SK-N-SH treated with all-trans-retinoic acid at 6 μM for 48 hours (cell line): ENCODE measurements at regions not wholly inside any gene's neighbourhood (a gene's known extent, or its start where the extent isn't known, plus 50 kb on each side); places are given as distances from the start of the nearest gene placed in this dataset.

Experiments
- ARNTL ChIP-seq: fragments of 450-650 bp; formaldehyde crosslinking; IDR thresholded peaks from 2 replicates; pipeline ENCODE4 v1.5.0; 2020; ENCODE audit warnings: low read depth, mild to moderate bottlenecking, moderate library complexity, borderline replicate concordance
- BACH2 ChIP-seq: fragments of 250-450 bp; sonication (Bioruptor Pico); IDR thresholded peaks from 2 replicates; pipeline ENCODE4 v1.9.0; 2021; ENCODE audit warnings: mild to moderate bottlenecking, borderline replicate concordance
- CSDC2 ChIP-seq: fragments of 250-450 bp; sonication (Bioruptor Pico); IDR thresholded peaks from 2 replicates; pipeline ENCODE4 v1.5.0; 2020; ENCODE audit warnings: mild to moderate bottlenecking, moderate library complexity
- ESRRG ChIP-seq: fragments of 250-450 bp; sonication (Bioruptor Pico); IDR thresholded peaks from 2 replicates; pipeline ENCODE4 v1.6.1; 2021; ENCODE audit warnings: mild to moderate bottlenecking
- GLIS3 ChIP-seq: fragments of 250-450 bp; sonication (Bioruptor Pico); IDR thresholded peaks from 2 replicates; pipeline ENCODE4 v1.5.0; 2020; ENCODE audit warnings: mild to moderate bottlenecking, moderate library complexity
- ISL1 ChIP-seq: fragments of 250-450 bp; sonication (Bioruptor Pico); IDR thresholded peaks from 2 replicates; pipeline ENCODE4 v2.1.2; 2022; ENCODE audit warnings: mild to moderate bottlenecking, moderate library complexity
- PPARA ChIP-seq: fragments of 250-450 bp; sonication (Bioruptor Pico); IDR thresholded peaks from 2 replicates; pipeline ENCODE4 v1.5.0; 2020; ENCODE audit warnings: mild to moderate bottlenecking, borderline replicate concordance
- RARB ChIP-seq: fragments of 250-450 bp; sonication (Bioruptor Pico); IDR thresholded peaks from 2 replicates; pipeline ENCODE4 v1.8.0; 2021; ENCODE audit warnings: mild to moderate bottlenecking, moderate library complexity
- TOX ChIP-seq: fragments of 250-450 bp; sonication (Bioruptor Pico); IDR thresholded peaks from 2 replicates; pipeline ENCODE4 v1.8.0; 2021; ENCODE audit warnings: mild to moderate bottlenecking, moderate library complexity, borderline replicate concordance
- ZFP3 ChIP-seq: fragments of 250-450 bp; sonication (Bioruptor Pico); IDR thresholded peaks from 2 replicates; pipeline ENCODE4 v1.5.0; 2020; ENCODE audit warnings: mild to moderate bottlenecking, moderate library complexity
- ZNF70 ChIP-seq: fragments of 450-650 bp; formaldehyde crosslinking; IDR thresholded peaks from 2 replicates; pipeline ENCODE4 v1.5.0; 2020; ENCODE audit warnings: mild to moderate bottlenecking, moderate library complexity
- TF ChIP-seq, protein P1 (sequence below): fragments of 250-450 bp; sonication (Bioruptor Pico); IDR thresholded peaks from 2 replicates; pipeline ENCODE4 v1.8.0; 2020; ENCODE audit warnings: mild to moderate bottlenecking, moderate library complexity, borderline replicate concordance
- TF ChIP-seq, protein P2 (sequence below): fragments of 250-450 bp; sonication (Bioruptor Pico); IDR thresholded peaks from 2 replicates; pipeline ENCODE4 v1.5.0; 2020; ENCODE audit warnings: mild to moderate bottlenecking, moderate library complexity
- TF ChIP-seq, protein P3 (sequence below): fragments of 250-450 bp; sonication (Bioruptor Pico); IDR thresholded peaks from 2 replicates; pipeline ENCODE4 v1.5.1; 2020; ENCODE audit warnings: low read depth, mild to moderate bottlenecking, moderate library complexity

DNA sequence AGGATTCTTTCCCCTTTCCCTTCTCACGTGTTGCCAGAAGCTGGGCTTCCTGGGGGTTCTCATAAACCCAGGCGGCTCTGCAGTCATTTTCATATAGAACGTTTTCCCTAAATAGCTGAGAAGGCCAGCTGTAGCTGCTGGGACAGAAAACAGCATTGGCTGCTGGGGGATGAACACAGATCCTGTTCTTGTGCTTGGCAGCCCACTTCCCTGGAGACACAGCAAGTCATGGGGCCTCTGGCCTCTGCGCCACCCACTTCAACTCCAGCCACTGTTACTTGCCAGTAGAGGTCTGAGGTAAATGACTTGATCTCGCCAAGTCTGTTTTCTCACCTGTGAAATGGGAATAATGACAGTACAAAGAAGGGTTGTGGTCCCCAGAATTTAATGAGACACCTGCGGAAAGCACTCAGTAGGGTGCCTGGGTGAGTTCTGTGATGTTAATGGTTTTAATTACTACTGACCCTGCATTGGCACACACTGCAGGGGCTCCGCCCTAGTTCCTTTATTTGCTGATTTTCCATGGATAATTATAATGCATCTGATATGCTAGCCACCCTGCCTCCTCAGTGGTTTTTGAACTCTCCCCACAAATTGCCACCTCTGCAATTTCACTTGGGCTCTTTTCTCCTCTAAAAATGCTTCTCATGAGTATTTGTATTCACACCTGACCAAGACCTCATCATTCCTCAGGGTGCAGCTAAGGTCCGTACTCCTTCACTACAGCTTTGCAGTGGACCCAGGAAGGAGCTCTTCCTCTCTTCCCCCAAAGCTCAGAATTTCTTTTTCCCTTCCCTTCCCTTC is 274.7 kb downstream of the RPLP1 start:
- TF ChIP-seq, protein P1, sequence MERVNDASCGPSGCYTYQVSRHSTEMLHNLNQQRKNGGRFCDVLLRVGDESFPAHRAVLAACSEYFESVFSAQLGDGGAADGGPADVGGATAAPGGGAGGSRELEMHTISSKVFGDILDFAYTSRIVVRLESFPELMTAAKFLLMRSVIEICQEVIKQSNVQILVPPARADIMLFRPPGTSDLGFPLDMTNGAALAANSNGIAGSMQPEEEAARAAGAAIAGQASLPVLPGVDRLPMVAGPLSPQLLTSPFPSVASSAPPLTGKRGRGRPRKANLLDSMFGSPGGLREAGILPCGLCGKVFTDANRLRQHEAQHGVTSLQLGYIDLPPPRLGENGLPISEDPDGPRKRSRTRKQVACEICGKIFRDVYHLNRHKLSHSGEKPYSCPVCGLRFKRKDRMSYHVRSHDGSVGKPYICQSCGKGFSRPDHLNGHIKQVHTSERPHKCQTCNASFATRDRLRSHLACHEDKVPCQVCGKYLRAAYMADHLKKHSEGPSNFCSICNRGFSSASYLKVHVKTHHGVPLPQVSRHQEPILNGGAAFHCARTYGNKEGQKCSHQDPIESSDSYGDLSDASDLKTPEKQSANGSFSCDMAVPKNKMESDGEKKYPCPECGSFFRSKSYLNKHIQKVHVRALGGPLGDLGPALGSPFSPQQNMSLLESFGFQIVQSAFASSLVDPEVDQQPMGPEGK, result no peak
- TF ChIP-seq ARNTL (CRISPR knock-in tag), result no peak
- no peak for TF ChIP-seq TOX (CRISPR knock-in tag)
- TF ChIP-seq ISL1 (CRISPR knock-in tag), result no peak
- TF ChIP-seq ESRRG, result no peak
- TF ChIP-seq BACH2 (CRISPR knock-in tag), result no peak
- TF ChIP-seq, protein P2, sequence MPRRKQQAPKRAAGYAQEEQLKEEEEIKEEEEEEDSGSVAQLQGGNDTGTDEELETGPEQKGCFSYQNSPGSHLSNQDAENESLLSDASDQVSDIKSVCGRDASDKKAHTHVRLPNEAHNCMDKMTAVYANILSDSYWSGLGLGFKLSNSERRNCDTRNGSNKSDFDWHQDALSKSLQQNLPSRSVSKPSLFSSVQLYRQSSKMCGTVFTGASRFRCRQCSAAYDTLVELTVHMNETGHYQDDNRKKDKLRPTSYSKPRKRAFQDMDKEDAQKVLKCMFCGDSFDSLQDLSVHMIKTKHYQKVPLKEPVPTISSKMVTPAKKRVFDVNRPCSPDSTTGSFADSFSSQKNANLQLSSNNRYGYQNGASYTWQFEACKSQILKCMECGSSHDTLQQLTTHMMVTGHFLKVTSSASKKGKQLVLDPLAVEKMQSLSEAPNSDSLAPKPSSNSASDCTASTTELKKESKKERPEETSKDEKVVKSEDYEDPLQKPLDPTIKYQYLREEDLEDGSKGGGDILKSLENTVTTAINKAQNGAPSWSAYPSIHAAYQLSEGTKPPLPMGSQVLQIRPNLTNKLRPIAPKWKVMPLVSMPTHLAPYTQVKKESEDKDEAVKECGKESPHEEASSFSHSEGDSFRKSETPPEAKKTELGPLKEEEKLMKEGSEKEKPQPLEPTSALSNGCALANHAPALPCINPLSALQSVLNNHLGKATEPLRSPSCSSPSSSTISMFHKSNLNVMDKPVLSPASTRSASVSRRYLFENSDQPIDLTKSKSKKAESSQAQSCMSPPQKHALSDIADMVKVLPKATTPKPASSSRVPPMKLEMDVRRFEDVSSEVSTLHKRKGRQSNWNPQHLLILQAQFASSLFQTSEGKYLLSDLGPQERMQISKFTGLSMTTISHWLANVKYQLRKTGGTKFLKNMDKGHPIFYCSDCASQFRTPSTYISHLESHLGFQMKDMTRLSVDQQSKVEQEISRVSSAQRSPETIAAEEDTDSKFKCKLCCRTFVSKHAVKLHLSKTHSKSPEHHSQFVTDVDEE, result no peak
- TF ChIP-seq ZFP3 (CRISPR knock-in tag), result no peak
- no peak for TF ChIP-seq GLIS3 (CRISPR knock-in tag)
- TF ChIP-seq PPARA (CRISPR knock-in tag), result no peak
- no peak for TF ChIP-seq ZNF70 (CRISPR knock-in tag)
- TF ChIP-seq, protein P3, sequence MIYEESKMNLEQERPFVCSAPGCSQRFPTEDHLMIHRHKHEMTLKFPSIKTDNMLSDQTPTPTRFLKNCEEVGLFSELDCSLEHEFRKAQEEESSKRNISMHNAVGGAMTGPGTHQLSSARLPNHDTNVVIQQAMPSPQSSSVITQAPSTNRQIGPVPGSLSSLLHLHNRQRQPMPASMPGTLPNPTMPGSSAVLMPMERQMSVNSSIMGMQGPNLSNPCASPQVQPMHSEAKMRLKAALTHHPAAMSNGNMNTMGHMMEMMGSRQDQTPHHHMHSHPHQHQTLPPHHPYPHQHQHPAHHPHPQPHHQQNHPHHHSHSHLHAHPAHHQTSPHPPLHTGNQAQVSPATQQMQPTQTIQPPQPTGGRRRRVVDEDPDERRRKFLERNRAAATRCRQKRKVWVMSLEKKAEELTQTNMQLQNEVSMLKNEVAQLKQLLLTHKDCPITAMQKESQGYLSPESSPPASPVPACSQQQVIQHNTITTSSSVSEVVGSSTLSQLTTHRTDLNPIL (CRISPR knock-in tag), result no peak
- TF ChIP-seq CSDC2, result no peak
- no peak for TF ChIP-seq RARB (CRISPR knock-in tag)
